Bronchial epithelial cell (primary cell): ENCODE measurements at regions not wholly inside any gene's neighbourhood (a gene's known extent, or its start where the extent isn't known, plus 50 kb on each side); places are given as distances from the start of the nearest gene placed in this dataset.
"Not testable (repeated sequence)": the region's sequence is repeated elsewhere in the genome, so short reads cannot be mapped to it uniquely, and the experiment has no call there.

Experiments used
- DNase-seq: peaks from one replicate; pipeline ENCODE4 v3.0.0-alpha.2; 2010; ENCODE audit warnings: low read depth
- FAIRE-seq: peaks from 2 replicates; lab custom pipeline; 2011; peaks lifted over from hg19 to GRCh38; lab: Jason Lieb, UNC
- H3K27me3 ChIP-seq: 2 replicates; pipeline ENCODE4 v1.5.1; 2011; ENCODE audit warnings: low read length; ENCODE audit not compliant: control insufficient read depth, insufficient read depth
- H3K36me3 ChIP-seq: 2 replicates; pipeline ENCODE4 v1.5.1; 2011; ENCODE audit warnings: low read length; ENCODE audit not compliant: control insufficient read depth, insufficient read depth
- H3K4me3 ChIP-seq: 2 replicates; pipeline ENCODE4 v1.5.1; 2011; ENCODE audit warnings: mild to moderate bottlenecking, low read depth, low read length, control low read depth
- CTCF ChIP-seq: IDR thresholded peaks from 2 replicates; pipeline ENCODE4 v1.5.1; 2011; ENCODE audit warnings: mild to moderate bottlenecking, moderate library complexity, low read length, control low read depth, inconsistent platforms; ENCODE audit not compliant: insufficient read depth, severe bottlenecking

GRCh38 chr15:57806003-57806402, 99.5 kb downstream of the POLR2M start:
- H3K27me3 ChIP-seq: no peaks in the 10 kb centered on the region
- FAIRE-seq: no peak
- no peaks in the 10 kb centered on the region for H3K36me3 ChIP-seq
- no peak overlapping the region for H3K4me3 ChIP-seq
- no peak for DNase-seq
- no peak for TF ChIP-seq CTCF

GRCh38 chr15:57809285-57809684, 102.8 kb downstream of the POLR2M start:
- H3K27me3 ChIP-seq, FAIRE-seq, DNase-seq, H3K36me3 ChIP-seq, H3K4me3 ChIP-seq: not testable (repeated sequence)

- no peak for TF ChIP-seq CTCF
- no peaks in the 10 kb centered on the region for H3K27me3 ChIP-seq
- DNase-seq (no peak), FAIRE-seq (no peak)
- no peak overlapping the region for H3K4me3 ChIP-seq
- no peaks in the 10 kb centered on the region for H3K36me3 ChIP-seq
Observed at GRCh38 chr15:57816599-57816998, 110.1 kb downstream of the POLR2M start.

- H3K36me3 ChIP-seq: no peaks in the 10 kb centered on the region
- no peak for TF ChIP-seq CTCF
- no peaks in the 10 kb centered on the region for H3K27me3 ChIP-seq
Observed at GRCh38 chr15:57819646-57820045, 113.1 kb downstream of the POLR2M start.

GRCh38 chr15:57820119-57820518, 113.6 kb downstream of the POLR2M start:
- FAIRE-seq: no peak
- peak; percentile 10 for DNase-seq
- no peak overlapping the region for H3K4me3 ChIP-seq
- H3K27me3 ChIP-seq: no peaks in the 10 kb centered on the region
- no peaks in the 10 kb centered on the region for H3K36me3 ChIP-seq
- no peak for TF ChIP-seq CTCF

More at GRCh38 chr15:57819646-57820045, 113.1 kb downstream of the POLR2M start:
- DNase-seq (no peak), FAIRE-seq (no peak)
- H3K4me3 ChIP-seq: no peak overlapping the region

- no peaks in the 10 kb centered on the region for H3K36me3 ChIP-seq
- H3K4me3 ChIP-seq: no peak overlapping the region
- FAIRE-seq (no peak), DNase-seq (no peak)
- no peaks in the 10 kb centered on the region for H3K27me3 ChIP-seq
- no peak for TF ChIP-seq CTCF
Observed at GRCh38 chr15:57821826-57822225, 115.3 kb downstream of the POLR2M start.
